Liver (tissue), 8 donors: ENCODE measurements at regions not wholly inside any gene's neighbourhood (a gene's known extent, or its start where the extent isn't known, plus 50 kb on each side); places are given as distances from the start of the nearest gene placed in this dataset.

ENCODE experiments used
- DNase-seq: peaks from one replicate; pipeline ENCODE4 v3.0.0-alpha.2; 2017; ENCODE audit warnings: low spot score
- H3K27ac ChIP-seq, 2 donors: one replicate each; pipeline ENCODE4 v1.7.0; 2013; ENCODE audit warnings: inconsistent platforms in 2 of 2, low read length in 2 of 2, control low read depth in 1 of 2, low read depth in 1 of 2, mild to moderate bottlenecking in 1 of 2
- H3K27me3 ChIP-seq, 4 donors: one replicate each; pipeline versions ENCODE4 v1.6.1 to v1.7.0; 2013; ENCODE audit warnings: low read length in 3 of 4, inconsistent platforms in 1 of 4, mild to moderate bottlenecking in 1 of 4, moderate library complexity in 1 of 4; ENCODE audit not compliant: control insufficient read depth in 4 of 4, insufficient read depth in 4 of 4
- H3K36me3 ChIP-seq, 4 donors: one replicate each; pipeline versions ENCODE4 v1.6.1 to v1.7.0; 2013; ENCODE audit warnings: low read length in 3 of 4, mild to moderate bottlenecking in 3 of 4, low read depth in 1 of 4, moderate library complexity in 1 of 4; ENCODE audit not compliant: control insufficient read depth in 4 of 4, insufficient read depth in 3 of 4
- H3K4me1 ChIP-seq, 4 donors: one replicate each; pipeline versions ENCODE4 v1.6.1 to v1.7.0; 2013; ENCODE audit warnings: low read length in 3 of 4, mild to moderate bottlenecking in 3 of 4, moderate library complexity in 1 of 4; ENCODE audit not compliant: control insufficient read depth in 4 of 4, insufficient read depth in 4 of 4
- H3K4me3 ChIP-seq, 3 donors: one replicate each; pipeline versions ENCODE4 v1.6.1 to v1.7.0; 2013; ENCODE audit warnings: low read length in 3 of 3, control low read depth in 1 of 3, low read depth in 1 of 3, mild to moderate bottlenecking in 1 of 3
- H3K9ac ChIP-seq, 2 donors: one replicate each; pipeline ENCODE4 v1.7.0; 2013; ENCODE audit warnings: low read length in 2 of 2, mild to moderate bottlenecking in 2 of 2, moderate library complexity in 2 of 2, control low read depth in 1 of 2, low read depth in 1 of 2
- H3K9me3 ChIP-seq, 4 donors: one replicate each; pipeline versions ENCODE4 v1.6.1 to v1.7.0; 2013; ENCODE audit warnings: low read length in 3 of 4; ENCODE audit not compliant: control insufficient read depth in 4 of 4
- EGR1 ChIP-seq, 2 donors: IDR thresholded peaks; 2 replicates each; pipeline ENCODE4 v1.6.1; 2016 to 2018; ENCODE audit warnings: antibody characterized with exemption in 2 of 2, low read depth in 2 of 2
- FOXA1 ChIP-seq: IDR thresholded peaks from 2 replicates; pipeline ENCODE4 v1.6.1; 2016; ENCODE audit warnings: antibody characterized with exemption
- FOXA2 ChIP-seq: IDR thresholded peaks from 2 replicates; pipeline ENCODE4 v1.6.1; 2016; ENCODE audit warnings: antibody characterized with exemption
- GABPA ChIP-seq, 2 donors: IDR thresholded peaks in 1 of 2; conservative IDR thresholded peaks in 1 of 2; 2 replicates each; pipeline ENCODE4 v1.6.1; 2016; ENCODE audit warnings: antibody characterized with exemption in 2 of 2, mild to moderate bottlenecking in 1 of 2, moderate library complexity in 1 of 2
- HNF4A ChIP-seq, 2 donors: conservative IDR thresholded peaks; 2 replicates each; pipeline ENCODE4 v1.6.1; 2016; ENCODE audit warnings: antibody characterized with exemption in 2 of 2, mild to moderate bottlenecking in 2 of 2
- HNF4G ChIP-seq: IDR thresholded peaks from 2 replicates; pipeline ENCODE4 v1.6.1; 2016; ENCODE audit warnings: antibody characterized with exemption
- JUND ChIP-seq, 2 donors: IDR thresholded peaks; 2 replicates each; pipeline ENCODE4 v1.6.1; 2016; ENCODE audit warnings: antibody characterized with exemption in 2 of 2
- NR2F2 ChIP-seq: IDR thresholded peaks from 2 replicates; pipeline ENCODE4 v1.6.1; 2016; ENCODE audit warnings: antibody characterized with exemption
- RXRA ChIP-seq, 2 donors: IDR thresholded peaks; 2 replicates each; pipeline ENCODE4 v1.6.1; 2017 to 2018; ENCODE audit warnings: antibody characterized with exemption in 2 of 2, mild to moderate bottlenecking in 1 of 2
- SP1 ChIP-seq: IDR thresholded peaks from 2 replicates; pipeline ENCODE4 v1.6.1; 2018; ENCODE audit warnings: antibody characterized with exemption, mild to moderate bottlenecking
- TAF1 ChIP-seq: conservative IDR thresholded peaks from 2 replicates; pipeline ENCODE4 v1.6.1; 2016; ENCODE audit warnings: antibody characterized with exemption, mild to moderate bottlenecking
- YY1 ChIP-seq: IDR thresholded peaks from 2 replicates; pipeline ENCODE4 v1.6.1; 2016; ENCODE audit warnings: antibody characterized with exemption, mild to moderate bottlenecking
- WGBS: extraction: QIAGEN DNeasy Blood & Tissue Kit; methylation state at CpG from one replicate; pipeline ENCODE4 v1.1.7; 2013; 5-methylcytosine and 5-hydroxymethylcytosine counted together
- TF ChIP-seq, protein P1 (sequence below): fragments of 150-350 bp; IDR thresholded peaks from 2 replicates; pipeline ENCODE4 v1.5.1; 2017; ENCODE audit warnings: improper control_type of control experiment, low read depth, low read length; ENCODE audit not compliant: missing input control
- TF ChIP-seq, protein P2 (sequence below): IDR thresholded peaks from 2 replicates; pipeline ENCODE4 v1.6.1; 2016; ENCODE audit warnings: antibody characterized with exemption
- TF ChIP-seq, protein P3 (sequence below): IDR thresholded peaks from 2 replicates; pipeline ENCODE4 v1.6.1; 2016; ENCODE audit warnings: antibody characterized with exemption
- donor health status: healthy.
- donor health status: healthy.
- donor health status: healthy.
- donor health status: healthy.
- donor health status: healthy.

DNA sequence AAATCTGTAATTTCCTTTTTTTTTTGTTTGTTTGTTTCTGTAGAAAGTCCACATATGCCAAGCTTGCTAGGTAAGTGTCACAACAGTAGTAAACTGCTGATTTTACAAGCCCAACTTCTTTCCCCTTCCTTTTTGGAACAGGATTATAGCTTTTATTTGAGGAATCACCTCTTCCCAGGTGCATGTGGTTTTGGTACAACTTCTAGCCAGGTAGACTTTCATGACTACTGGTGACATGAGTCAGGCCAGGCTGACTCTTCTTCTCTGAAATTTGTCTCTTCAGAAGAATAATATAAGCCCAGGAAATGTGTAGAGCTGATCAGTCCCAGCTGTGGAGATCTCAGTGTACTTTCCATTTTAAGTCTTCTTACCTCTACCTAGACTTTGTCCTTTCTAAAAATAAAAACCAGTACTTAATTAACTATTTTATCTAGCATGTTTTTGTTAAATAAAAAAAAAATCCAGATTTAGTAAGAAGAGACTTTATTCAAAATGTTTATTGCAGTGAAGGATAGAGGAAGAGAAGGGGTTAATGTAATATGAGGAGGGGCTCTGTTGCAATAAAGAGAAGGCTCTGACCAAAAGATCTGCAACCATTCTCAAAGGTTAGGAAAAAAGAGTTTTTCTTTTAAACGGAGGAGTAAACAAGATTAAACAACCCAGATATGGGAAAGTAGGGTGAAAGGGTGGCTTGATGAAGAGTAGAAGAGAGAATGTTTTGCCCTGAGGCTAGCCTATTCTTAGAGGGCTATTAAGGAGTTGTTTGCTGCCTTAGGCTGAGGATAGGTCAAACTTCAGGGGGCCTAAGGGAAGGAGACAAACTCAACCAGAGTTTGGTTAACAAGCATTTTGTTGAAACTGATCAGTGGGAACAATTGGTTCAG is 664.2 kb downstream of the SORCS1 start:
- H3K27ac ChIP-seq: no peak overlapping the region

DNA sequence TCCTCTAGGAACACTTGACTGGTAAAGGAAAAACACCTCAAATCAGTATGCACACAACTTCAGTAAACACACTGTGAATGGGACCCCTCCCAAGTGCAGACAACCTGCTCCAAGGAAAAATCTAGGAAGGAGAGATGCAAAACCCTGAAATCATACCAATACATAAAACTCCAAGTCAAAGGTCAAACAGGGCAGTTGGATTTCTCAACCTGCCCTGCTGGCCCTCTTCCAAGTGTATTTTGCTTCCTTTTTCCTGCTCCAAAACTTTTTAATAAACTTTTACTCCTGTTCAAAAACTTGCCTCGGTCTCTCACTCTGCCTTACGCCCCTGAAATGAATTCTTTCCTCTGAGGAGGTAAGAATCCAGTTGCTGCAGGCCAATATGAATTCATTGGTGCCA is 665.1 kb downstream of the SORCS1 start:
- H3K4me3 ChIP-seq: no peak overlapping the region
- DNase-seq: no peak
- peak; percentile 53 for TF ChIP-seq NR2F2
- TF ChIP-seq RXRA (IDR thresholded peaks at IDR 0.05): peak in 1 of 2 donors; percentile 10
- no peak for TF ChIP-seq YY1
- TF ChIP-seq HNF4A (conservative IDR thresholded peaks at IDR 0.05): peak; percentile 50 to 62
- H3K27me3 ChIP-seq: no peaks in the 10 kb centered on the region
- H3K9ac ChIP-seq: no peak overlapping the region
- H3K9me3 ChIP-seq: no peaks in the 10 kb centered on the region
- H3K27ac ChIP-seq: peak overlapping the region in 1 of 2 donors; percentile 10
- peaks cover 0 to 26% (median 19%) of the 10 kb centered on the region in 4 donors for H3K4me1 ChIP-seq
- 37% methylated on average over 2 of the region's 2 CpGs for WGBS
- no peaks in the 10 kb centered on the region for H3K36me3 ChIP-seq

More for the DNA sequence above, 664.2 kb downstream of the SORCS1 start:
- no peak for DNase-seq
- no peak overlapping the region for H3K9ac ChIP-seq
- H3K4me1 ChIP-seq: peaks cover 0 to 26% (median 19%) of the 10 kb centered on the region in 4 donors
- H3K36me3 ChIP-seq: no peaks in the 10 kb centered on the region
- no peak overlapping the region for H3K4me3 ChIP-seq
- WGBS: 25% methylated on average over 1 of the region's 1 CpG
- TF ChIP-seq RXRA (IDR thresholded peaks at IDR 0.05) (no peak), TAF1 (no peak)
- TF ChIP-seq, protein P1, sequence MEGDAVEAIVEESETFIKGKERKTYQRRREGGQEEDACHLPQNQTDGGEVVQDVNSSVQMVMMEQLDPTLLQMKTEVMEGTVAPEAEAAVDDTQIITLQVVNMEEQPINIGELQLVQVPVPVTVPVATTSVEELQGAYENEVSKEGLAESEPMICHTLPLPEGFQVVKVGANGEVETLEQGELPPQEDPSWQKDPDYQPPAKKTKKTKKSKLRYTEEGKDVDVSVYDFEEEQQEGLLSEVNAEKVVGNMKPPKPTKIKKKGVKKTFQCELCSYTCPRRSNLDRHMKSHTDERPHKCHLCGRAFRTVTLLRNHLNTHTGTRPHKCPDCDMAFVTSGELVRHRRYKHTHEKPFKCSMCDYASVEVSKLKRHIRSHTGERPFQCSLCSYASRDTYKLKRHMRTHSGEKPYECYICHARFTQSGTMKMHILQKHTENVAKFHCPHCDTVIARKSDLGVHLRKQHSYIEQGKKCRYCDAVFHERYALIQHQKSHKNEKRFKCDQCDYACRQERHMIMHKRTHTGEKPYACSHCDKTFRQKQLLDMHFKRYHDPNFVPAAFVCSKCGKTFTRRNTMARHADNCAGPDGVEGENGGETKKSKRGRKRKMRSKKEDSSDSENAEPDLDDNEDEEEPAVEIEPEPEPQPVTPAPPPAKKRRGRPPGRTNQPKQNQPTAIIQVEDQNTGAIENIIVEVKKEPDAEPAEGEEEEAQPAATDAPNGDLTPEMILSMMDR: no peak
- no peaks in the 10 kb centered on the region for H3K9me3 ChIP-seq
- H3K27me3 ChIP-seq: no peaks in the 10 kb centered on the region

DNA sequence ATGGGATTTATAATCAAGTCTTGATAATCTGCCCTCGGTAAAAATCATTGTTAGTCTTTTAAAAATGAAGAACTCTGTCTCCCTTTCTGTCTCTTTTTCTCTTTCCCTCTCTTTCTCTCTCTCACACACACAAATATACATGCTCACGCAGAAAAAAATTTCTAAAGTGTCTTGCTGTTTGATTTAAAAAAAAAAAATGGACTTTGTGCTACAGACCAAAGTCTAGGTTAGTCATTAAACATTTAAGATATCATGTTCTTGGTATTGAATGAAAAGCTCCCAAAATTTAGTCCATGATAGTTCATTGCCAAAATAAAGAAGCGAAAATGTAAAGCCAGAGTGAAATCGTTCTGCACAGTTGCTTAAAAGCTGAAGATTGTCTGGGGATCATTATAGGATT is 665.8 kb downstream of the SORCS1 start:
- Histone ChIP-seq H3K4me1 (peaks cover 0 to 26% (median 19%) of the 10 kb centered on the region in 4 donors), H3K27ac (peak overlapping the region in 1 of 2 donors; percentile 18), H3K27me3 (no peaks in the 10 kb centered on the region), H3K36me3 (no peaks in the 10 kb centered on the region), H3K4me3 (no peak overlapping the region), H3K9ac (peak overlapping the region in 1 of 2 donors; percentile 59), H3K9me3 (no peaks in the 10 kb centered on the region)
- WGBS: 31% methylated on average over 4 of the region's 4 CpGs
- TF ChIP-seq HNF4A (conservative IDR thresholded peaks at IDR 0.05) (peak; percentile 95 to 97), JUND (IDR thresholded peaks at IDR 0.05) (peak in 1 of 2 donors; percentile 47), HNF4G (peak; percentile 77), SP1 (peak; percentile 69), RXRA (IDR thresholded peaks at IDR 0.05) (peak in 1 of 2 donors; percentile 17), NR2F2 (no peak)
- no peak for DNase-seq

DNA sequence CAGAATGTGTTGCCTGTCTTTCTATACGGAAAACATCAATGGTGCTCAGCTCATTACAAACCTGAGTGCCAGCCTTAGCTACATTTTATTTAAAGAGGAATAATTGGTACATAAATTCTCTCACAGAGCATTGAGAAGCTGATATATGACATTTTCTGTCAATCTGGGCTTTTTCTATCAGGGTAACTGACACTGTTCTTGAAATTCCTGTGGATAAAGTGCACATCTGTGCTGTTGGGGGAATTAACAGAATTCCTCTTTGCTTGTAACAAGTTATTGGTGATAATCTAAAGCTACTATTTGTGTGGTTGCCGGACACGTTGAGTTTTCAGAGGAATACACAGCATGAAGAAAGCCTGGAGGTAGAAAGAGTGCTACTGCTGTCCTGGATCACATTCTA is 668.6 kb downstream of the SORCS1 start:
- WGBS: 88% methylated on average over 3 of the region's 3 CpGs
- Histone ChIP-seq H3K9me3 (no peaks in the 10 kb centered on the region), H3K27me3 (no peaks in the 10 kb centered on the region), H3K36me3 (no peaks in the 10 kb centered on the region), H3K4me1 (peaks cover 0 to 26% (median 19%) of the 10 kb centered on the region in 4 donors), H3K27ac (no peak overlapping the region), H3K4me3 (no peak overlapping the region), H3K9ac (no peak overlapping the region)
- no peak for DNase-seq
- TF ChIP-seq GABPA (IDR thresholded peaks at IDR 0.05 in 1 of 2, conservative IDR thresholded peaks at IDR 0.05 in 1 of 2) (no peak), EGR1 (IDR thresholded peaks at IDR 0.05; ENCODE audit: low read depth in 2 of 2) (no peak), HNF4G (no peak), JUND (IDR thresholded peaks at IDR 0.05) (no peak), SP1 (no peak), RXRA (IDR thresholded peaks at IDR 0.05) (no peak), FOXA2 (no peak), YY1 (no peak), FOXA1 (no peak), NR2F2 (no peak), TAF1 (no peak)
- TF ChIP-seq, protein P2, sequence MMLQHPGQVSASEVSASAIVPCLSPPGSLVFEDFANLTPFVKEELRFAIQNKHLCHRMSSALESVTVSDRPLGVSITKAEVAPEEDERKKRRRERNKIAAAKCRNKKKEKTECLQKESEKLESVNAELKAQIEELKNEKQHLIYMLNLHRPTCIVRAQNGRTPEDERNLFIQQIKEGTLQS: no peak
- TF ChIP-seq, protein P1: no peak
- TF ChIP-seq, protein P3, sequence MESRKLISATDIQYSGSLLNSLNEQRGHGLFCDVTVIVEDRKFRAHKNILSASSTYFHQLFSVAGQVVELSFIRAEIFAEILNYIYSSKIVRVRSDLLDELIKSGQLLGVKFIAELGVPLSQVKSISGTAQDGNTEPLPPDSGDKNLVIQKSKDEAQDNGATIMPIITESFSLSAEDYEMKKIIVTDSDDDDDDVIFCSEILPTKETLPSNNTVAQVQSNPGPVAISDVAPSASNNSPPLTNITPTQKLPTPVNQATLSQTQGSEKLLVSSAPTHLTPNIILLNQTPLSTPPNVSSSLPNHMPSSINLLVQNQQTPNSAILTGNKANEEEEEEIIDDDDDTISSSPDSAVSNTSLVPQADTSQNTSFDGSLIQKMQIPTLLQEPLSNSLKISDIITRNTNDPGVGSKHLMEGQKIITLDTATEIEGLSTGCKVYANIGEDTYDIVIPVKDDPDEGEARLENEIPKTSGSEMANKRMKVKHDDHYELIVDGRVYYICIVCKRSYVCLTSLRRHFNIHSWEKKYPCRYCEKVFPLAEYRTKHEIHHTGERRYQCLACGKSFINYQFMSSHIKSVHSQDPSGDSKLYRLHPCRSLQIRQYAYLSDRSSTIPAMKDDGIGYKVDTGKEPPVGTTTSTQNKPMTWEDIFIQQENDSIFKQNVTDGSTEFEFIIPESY: no peak
